ENCODE measurements at regions not wholly inside any gene's neighbourhood (a gene's known extent, or its start where the extent isn't known, plus 50 kb on each side); places are given as distances from the start of the nearest gene placed in this dataset.
"Not testable (repeated sequence)": the region's sequence is repeated elsewhere in the genome, so short reads cannot be mapped to it uniquely, and the experiment has no call there.

- DNase-seq, result no peak
Measured at GRCh38 chr19:31448221-31448657, 99.0 kb upstream of the TSHZ3 start.

- DNase-seq, result no peak
Measured at GRCh38 chr19:31449379-31449778, 100.1 kb upstream of the TSHZ3 start.

GRCh38 chr19:31450696-31451095, 101.5 kb upstream of the TSHZ3 start:
- no peak for DNase-seq

GRCh38 chr19:31451686-31452330, 102.6 kb upstream of the TSHZ3 start:
- no peak for DNase-seq

GRCh38 chr19:31459430-31459829, 110.2 kb upstream of the TSHZ3 start:
- no peak for DNase-seq

GRCh38 chr19:31461814-31462539, 112.7 kb upstream of the TSHZ3 start:
- no peak for DNase-seq

- no peak for DNase-seq
Measured at GRCh38 chr19:31470229-31470939, 121.1 kb upstream of the TSHZ3 start.

- DNase-seq, result no peak
Measured at GRCh38 chr19:31470952-31471351, 121.7 kb upstream of the TSHZ3 start.

- DNase-seq, result no peak
Measured at GRCh38 chr19:31478241-31478640, 129.0 kb upstream of the TSHZ3 start.

GRCh38 chr19:31483226-31483857, 134.1 kb upstream of the TSHZ3 start:
- DNase-seq, result no peak

- DNase-seq, result not testable (repeated sequence)
Measured at GRCh38 chr19:31484858-31485410, 135.7 kb upstream of the TSHZ3 start.

GRCh38 chr19:31485472-31485871, 136.2 kb upstream of the TSHZ3 start:
- no peak for DNase-seq

GRCh38 chr19:31491242-31491641, 142.0 kb upstream of the TSHZ3 start:
- DNase-seq, result no peak

- no peak for DNase-seq
Measured at GRCh38 chr19:31492050-31492449, 142.8 kb upstream of the TSHZ3 start.

GRCh38 chr19:31496076-31496475, 146.8 kb upstream of the TSHZ3 start:
- DNase-seq, result no peak

- no peak for DNase-seq
Measured at GRCh38 chr19:31497709-31498108, 148.5 kb upstream of the TSHZ3 start.

GRCh38 chr19:31498781-31499180, 149.5 kb upstream of the TSHZ3 start:
- no peak for DNase-seq

GRCh38 chr19:31499281-31500196, 150.3 kb upstream of the TSHZ3 start:
- DNase-seq, result no peak

GRCh38 chr19:31500197-31500830, 151.1 kb upstream of the TSHZ3 start:
- DNase-seq, result no peak

- no peak for DNase-seq
Measured at GRCh38 chr19:31500946-31501345, 151.7 kb upstream of the TSHZ3 start.

- DNase-seq, result no peak
Measured at GRCh38 chr19:31501427-31502195, 152.4 kb upstream of the TSHZ3 start.
